ENCODE measurements at regions not wholly inside any gene's neighbourhood (a gene's known extent, or its start where the extent isn't known, plus 50 kb on each side); places are given as distances from the start of the nearest gene placed in this dataset.

DNA sequence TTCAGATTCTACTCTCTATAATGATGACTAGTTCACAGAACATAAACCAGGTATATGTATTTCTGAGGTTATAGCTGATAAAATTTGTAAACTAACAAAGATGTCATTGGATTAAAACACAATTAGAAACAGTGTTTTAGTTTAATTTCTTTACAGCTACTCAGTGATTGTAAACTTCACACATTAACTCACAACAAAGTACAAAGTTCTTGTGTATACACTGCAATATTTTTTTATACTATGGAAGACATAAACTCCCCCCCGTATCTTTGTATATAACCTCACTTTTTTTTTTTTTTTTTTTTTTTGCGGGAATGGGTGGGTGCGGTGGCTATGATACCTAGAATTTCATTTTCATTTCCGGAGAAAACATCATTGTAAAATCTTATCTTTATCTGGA is 1043.2 kb downstream of the PCDH18 start:
- no peak for TF ChIP-seq CBX8 (IDR thresholded peaks at IDR 0.05)
- no peak for TF ChIP-seq JUNB (IDR thresholded peaks at IDR 0.05)
- TF ChIP-seq, protein P1, sequence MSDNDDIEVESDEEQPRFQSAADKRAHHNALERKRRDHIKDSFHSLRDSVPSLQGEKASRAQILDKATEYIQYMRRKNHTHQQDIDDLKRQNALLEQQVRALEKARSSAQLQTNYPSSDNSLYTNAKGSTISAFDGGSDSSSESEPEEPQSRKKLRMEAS (IDR thresholded peaks at IDR 0.05), result no peak
- TF ChIP-seq TP53 (CRISPR knock-in tag; IDR thresholded peaks at IDR 0.05), result no peak
- TF ChIP-seq, protein P2, sequence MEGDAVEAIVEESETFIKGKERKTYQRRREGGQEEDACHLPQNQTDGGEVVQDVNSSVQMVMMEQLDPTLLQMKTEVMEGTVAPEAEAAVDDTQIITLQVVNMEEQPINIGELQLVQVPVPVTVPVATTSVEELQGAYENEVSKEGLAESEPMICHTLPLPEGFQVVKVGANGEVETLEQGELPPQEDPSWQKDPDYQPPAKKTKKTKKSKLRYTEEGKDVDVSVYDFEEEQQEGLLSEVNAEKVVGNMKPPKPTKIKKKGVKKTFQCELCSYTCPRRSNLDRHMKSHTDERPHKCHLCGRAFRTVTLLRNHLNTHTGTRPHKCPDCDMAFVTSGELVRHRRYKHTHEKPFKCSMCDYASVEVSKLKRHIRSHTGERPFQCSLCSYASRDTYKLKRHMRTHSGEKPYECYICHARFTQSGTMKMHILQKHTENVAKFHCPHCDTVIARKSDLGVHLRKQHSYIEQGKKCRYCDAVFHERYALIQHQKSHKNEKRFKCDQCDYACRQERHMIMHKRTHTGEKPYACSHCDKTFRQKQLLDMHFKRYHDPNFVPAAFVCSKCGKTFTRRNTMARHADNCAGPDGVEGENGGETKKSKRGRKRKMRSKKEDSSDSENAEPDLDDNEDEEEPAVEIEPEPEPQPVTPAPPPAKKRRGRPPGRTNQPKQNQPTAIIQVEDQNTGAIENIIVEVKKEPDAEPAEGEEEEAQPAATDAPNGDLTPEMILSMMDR (IDR thresholded peaks at IDR 0.05), result no peak
- TF ChIP-seq, protein P3, sequence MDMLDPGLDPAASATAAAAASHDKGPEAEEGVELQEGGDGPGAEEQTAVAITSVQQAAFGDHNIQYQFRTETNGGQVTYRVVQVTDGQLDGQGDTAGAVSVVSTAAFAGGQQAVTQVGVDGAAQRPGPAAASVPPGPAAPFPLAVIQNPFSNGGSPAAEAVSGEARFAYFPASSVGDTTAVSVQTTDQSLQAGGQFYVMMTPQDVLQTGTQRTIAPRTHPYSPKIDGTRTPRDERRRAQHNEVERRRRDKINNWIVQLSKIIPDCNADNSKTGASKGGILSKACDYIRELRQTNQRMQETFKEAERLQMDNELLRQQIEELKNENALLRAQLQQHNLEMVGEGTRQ (IDR thresholded peaks at IDR 0.05), result no peak
- no peak for TF ChIP-seq MAZ (IDR thresholded peaks at IDR 0.05; ENCODE audit: borderline replicate concordance, low read depth, low read length)
- TF ChIP-seq RFX5 (IDR thresholded peaks at IDR 0.05), result no peak
- no peak for TF ChIP-seq CHD4 (IDR thresholded peaks at IDR 0.05; ENCODE audit: borderline replicate concordance)
- no peak for TF ChIP-seq RCOR1 (IDR thresholded peaks at IDR 0.05; ENCODE audit: low read depth, low read length)
- TF ChIP-seq, protein P4, sequence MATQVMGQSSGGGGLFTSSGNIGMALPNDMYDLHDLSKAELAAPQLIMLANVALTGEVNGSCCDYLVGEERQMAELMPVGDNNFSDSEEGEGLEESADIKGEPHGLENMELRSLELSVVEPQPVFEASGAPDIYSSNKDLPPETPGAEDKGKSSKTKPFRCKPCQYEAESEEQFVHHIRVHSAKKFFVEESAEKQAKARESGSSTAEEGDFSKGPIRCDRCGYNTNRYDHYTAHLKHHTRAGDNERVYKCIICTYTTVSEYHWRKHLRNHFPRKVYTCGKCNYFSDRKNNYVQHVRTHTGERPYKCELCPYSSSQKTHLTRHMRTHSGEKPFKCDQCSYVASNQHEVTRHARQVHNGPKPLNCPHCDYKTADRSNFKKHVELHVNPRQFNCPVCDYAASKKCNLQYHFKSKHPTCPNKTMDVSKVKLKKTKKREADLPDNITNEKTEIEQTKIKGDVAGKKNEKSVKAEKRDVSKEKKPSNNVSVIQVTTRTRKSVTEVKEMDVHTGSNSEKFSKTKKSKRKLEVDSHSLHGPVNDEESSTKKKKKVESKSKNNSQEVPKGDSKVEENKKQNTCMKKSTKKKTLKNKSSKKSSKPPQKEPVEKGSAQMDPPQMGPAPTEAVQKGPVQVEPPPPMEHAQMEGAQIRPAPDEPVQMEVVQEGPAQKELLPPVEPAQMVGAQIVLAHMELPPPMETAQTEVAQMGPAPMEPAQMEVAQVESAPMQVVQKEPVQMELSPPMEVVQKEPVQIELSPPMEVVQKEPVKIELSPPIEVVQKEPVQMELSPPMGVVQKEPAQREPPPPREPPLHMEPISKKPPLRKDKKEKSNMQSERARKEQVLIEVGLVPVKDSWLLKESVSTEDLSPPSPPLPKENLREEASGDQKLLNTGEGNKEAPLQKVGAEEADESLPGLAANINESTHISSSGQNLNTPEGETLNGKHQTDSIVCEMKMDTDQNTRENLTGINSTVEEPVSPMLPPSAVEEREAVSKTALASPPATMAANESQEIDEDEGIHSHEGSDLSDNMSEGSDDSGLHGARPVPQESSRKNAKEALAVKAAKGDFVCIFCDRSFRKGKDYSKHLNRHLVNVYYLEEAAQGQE (IDR thresholded peaks at IDR 0.05), result no peak
- TF ChIP-seq KDM5A (IDR thresholded peaks at IDR 0.05), result no peak
- TF ChIP-seq CEBPB (IDR thresholded peaks at IDR 0.05), result no peak
- TF ChIP-seq, protein P5, sequence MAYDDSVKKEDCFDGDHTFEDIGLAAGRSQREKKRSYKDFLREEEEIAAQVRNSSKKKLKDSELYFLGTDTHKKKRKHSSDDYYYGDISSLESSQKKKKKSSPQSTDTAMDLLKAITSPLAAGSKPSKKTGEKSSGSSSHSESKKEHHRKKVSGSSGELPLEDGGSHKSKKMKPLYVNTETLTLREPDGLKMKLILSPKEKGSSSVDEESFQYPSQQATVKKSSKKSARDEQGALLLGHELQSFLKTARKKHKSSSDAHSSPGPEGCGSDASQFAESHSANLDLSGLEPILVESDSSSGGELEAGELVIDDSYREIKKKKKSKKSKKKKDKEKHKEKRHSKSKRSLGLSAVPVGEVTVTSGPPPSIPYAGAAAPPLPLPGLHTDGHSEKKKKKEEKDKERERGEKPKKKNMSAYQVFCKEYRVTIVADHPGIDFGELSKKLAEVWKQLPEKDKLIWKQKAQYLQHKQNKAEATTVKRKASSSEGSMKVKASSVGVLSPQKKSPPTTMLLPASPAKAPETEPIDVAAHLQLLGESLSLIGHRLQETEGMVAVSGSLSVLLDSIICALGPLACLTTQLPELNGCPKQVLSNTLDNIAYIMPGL (CRISPR knock-in tag; IDR thresholded peaks at IDR 0.05; ENCODE audit: borderline replicate concordance), result no peak

All from A549 (cell line).